ENCODE measurements at regions not wholly inside any gene's neighbourhood (a gene's known extent, or its start where the extent isn't known, plus 50 kb on each side); places are given as distances from the start of the nearest gene placed in this dataset.
"Not testable (repeated sequence)": the region's sequence is repeated elsewhere in the genome, so short reads cannot be mapped to it uniquely, and the experiment has no call there.

GRCh38 chrX:115913575-115913974 is 257.0 kb upstream of the AGTR2 start:
- H3K4me1 ChIP-seq (replicated peaks in 1 of 2) = no peaks in the 10 kb centered on the region
- H3K27ac ChIP-seq = no peak overlapping the region
- intact Hi-C loops (cut with DNase I) = no loop called here
- no peaks in the 10 kb centered on the region for H3K9me3 ChIP-seq (replicated peaks in 1 of 3)
- TF ChIP-seq POLR2A (IDR thresholded peaks at IDR 0.05) = no peak
- TF ChIP-seq, protein P1, sequence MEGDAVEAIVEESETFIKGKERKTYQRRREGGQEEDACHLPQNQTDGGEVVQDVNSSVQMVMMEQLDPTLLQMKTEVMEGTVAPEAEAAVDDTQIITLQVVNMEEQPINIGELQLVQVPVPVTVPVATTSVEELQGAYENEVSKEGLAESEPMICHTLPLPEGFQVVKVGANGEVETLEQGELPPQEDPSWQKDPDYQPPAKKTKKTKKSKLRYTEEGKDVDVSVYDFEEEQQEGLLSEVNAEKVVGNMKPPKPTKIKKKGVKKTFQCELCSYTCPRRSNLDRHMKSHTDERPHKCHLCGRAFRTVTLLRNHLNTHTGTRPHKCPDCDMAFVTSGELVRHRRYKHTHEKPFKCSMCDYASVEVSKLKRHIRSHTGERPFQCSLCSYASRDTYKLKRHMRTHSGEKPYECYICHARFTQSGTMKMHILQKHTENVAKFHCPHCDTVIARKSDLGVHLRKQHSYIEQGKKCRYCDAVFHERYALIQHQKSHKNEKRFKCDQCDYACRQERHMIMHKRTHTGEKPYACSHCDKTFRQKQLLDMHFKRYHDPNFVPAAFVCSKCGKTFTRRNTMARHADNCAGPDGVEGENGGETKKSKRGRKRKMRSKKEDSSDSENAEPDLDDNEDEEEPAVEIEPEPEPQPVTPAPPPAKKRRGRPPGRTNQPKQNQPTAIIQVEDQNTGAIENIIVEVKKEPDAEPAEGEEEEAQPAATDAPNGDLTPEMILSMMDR (IDR thresholded peaks at IDR 0.05) = no peak
- DNase-seq = no peak
- H3K27me3 ChIP-seq = peaks cover 10% of the 10 kb centered on the region
- H3K4me3 ChIP-seq = no peak overlapping the region
- H3K36me3 ChIP-seq (replicated peaks in 1 of 2) = no peaks in the 10 kb centered on the region

DNA sequence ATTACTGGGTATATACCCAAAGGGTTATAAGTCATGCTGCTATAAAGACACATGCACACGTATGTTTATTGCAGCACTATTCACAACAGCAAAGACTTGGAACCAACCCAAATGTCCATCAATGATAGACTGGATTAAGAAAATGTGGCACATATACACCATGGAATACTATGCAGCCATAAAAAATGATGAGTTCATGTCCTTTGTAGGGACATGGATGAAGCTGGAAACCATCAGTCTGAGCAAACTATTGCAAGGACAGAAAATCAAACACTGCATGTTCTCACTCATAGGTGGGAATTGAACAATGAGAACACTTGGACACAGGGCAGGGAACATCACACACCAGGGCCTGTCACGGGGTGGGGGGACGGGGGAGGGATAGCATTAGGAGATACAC is 254.9 kb upstream of the AGTR2 start:
- H3K4me3 ChIP-seq; H3K4me1 ChIP-seq (replicated peaks in 1 of 2); H3K36me3 ChIP-seq (replicated peaks in 1 of 2); intact Hi-C loops (cut with DNase I); H3K9me3 ChIP-seq (replicated peaks in 1 of 3); DNase-seq; H3K27ac ChIP-seq; H3K27me3 ChIP-seq: not testable (repeated sequence)
- WGBS, 4 donors = 77 to 94% (median 87%) methylated on average over 2 to 3 of the region's 3 CpGs

DNA sequence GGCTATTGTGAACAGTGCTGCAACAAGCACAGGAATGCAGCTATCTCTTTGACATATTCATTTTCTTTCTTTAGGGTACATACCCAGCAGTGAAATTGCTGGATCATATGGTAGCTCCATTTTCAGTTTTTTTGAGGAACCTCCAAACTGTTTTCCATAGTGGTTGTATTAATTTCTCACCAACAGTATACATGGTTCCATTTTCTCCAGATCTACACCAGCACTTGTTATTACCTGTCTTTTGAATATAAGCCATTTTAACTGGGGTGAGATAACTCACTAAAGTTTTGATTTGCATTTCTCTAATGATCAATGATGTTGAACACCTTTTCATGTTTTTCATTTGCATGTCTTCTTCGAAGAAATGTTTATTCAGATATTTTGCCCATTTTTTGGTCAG is 241.1 kb upstream of the AGTR2 start:
- DNase-seq = no peak
- TF ChIP-seq, protein P1 (IDR thresholded peaks at IDR 0.05) = no peak
- no peak for TF ChIP-seq POLR2A (IDR thresholded peaks at IDR 0.05)
- intact Hi-C loops (cut with DNase I) = no loop called here
- Histone ChIP-seq H3K27me3 (no peaks in the 10 kb centered on the region), H3K36me3 (replicated peaks in 1 of 2) (no peaks in the 10 kb centered on the region), H3K4me1 (replicated peaks in 1 of 2) (no peaks in the 10 kb centered on the region), H3K4me3 (no peak overlapping the region), H3K9me3 (replicated peaks in 1 of 3) (peaks cover 0 to 10% (median 3%) of the 10 kb centered on the region in 3 donors), H3K27ac (no peak overlapping the region)
- 74 to 95% (median 82%) methylated on average over 1 of the region's 1 CpG for WGBS, 4 donors

- no peak overlapping the region for H3K4me3 ChIP-seq
- H3K9me3 ChIP-seq (replicated peaks in 1 of 3) = no peaks in the 10 kb centered on the region
- H3K4me1 ChIP-seq (replicated peaks in 1 of 2) = no peaks in the 10 kb centered on the region
- 54 to 67% (median 63%) methylated on average over 5 of the region's 5 CpGs for WGBS, 4 donors
- H3K36me3 ChIP-seq (replicated peaks in 1 of 2) = no peaks in the 10 kb centered on the region
- H3K27ac ChIP-seq = no peak overlapping the region
- DNase-seq = no peak
- H3K27me3 ChIP-seq = peaks cover 16% of the 10 kb centered on the region
- intact Hi-C loops (cut with DNase I) = no loop called here
- TF ChIP-seq, protein P1 (IDR thresholded peaks at IDR 0.05) = no peak
- no peak for TF ChIP-seq POLR2A (IDR thresholded peaks at IDR 0.05)
Measured at GRCh38 chrX:115936008-115936407, 234.5 kb upstream of the AGTR2 start.

GRCh38 chrX:115939070-115939469 is 231.5 kb upstream of the AGTR2 start:
- no peak for DNase-seq
- Histone ChIP-seq H3K4me1 (replicated peaks in 1 of 2) (no peaks in the 10 kb centered on the region), H3K27ac (no peak overlapping the region), H3K4me3 (no peak overlapping the region), H3K36me3 (replicated peaks in 1 of 2) (no peaks in the 10 kb centered on the region), H3K9me3 (replicated peaks in 1 of 3) (no peaks in the 10 kb centered on the region), H3K27me3 (peaks cover 16% of the 10 kb centered on the region)
- 26 to 40% (median 31%) methylated on average over 2 of the region's 2 CpGs for WGBS, 4 donors
- TF ChIP-seq, protein P1 (IDR thresholded peaks at IDR 0.05) = no peak
- TF ChIP-seq POLR2A (IDR thresholded peaks at IDR 0.05) = no peak
- intact Hi-C loops (cut with DNase I) = no loop called here

Measured in adrenal gland (tissue), 9 donors.